Naive thymus-derived CD8-positive, alpha-beta T cell (primary cell): ENCODE measurements at regions not wholly inside any gene's neighbourhood (a gene's known extent, or its start where the extent isn't known, plus 50 kb on each side); places are given as distances from the start of the nearest gene placed in this dataset.
A peak's percentile ranks its signal among the peaks of the same experiment; 100 is the strongest.
"Not testable (repeated sequence)": the region's sequence is repeated elsewhere in the genome, so short reads cannot be mapped to it uniquely, and the experiment has no call there.

Experiments
- ATAC-seq, 2 donors: fragments of 150-1000 bp; cut with Tn5 transposase in 1 of 2; sonication (Bioruptor Pico), chemical (Tn5 transposase) in 1 of 2; 1 replicate in 1 of 2; 2 replicates in 1 of 2; pipeline ENCODE4 v1.10.0; 2021; ENCODE audit warnings: mild to moderate bottlenecking in 2 of 2, moderate library complexity in 2 of 2
- POLR2A ChIA-PET: fragments of 350-600 bp; sonication (Branson Sonifier 250); formaldehyde crosslinking; loops from one replicate; lab custom pipeline; 2021; ENCODE audit warnings: antibody characterized with exemption; lab: Charles Lee
- DNase-seq, 10 donors: peaks; one replicate each; pipeline versions ENCODE4 v3.0.0 to v3.0.0-alpha.2; 2020 to 2022
- H3K27ac Mint-ChIP-seq, 10 donors: one replicate each; pipeline ENCODE4 v1.8.0; 2020 to 2022; ENCODE audit warnings: mild to moderate bottlenecking in 10 of 10, mixed read lengths in 10 of 10, moderate library complexity in 4 of 10, inconsistent platforms in 1 of 10
- H3K27me3 Mint-ChIP-seq, 5 donors: one replicate each; pipeline ENCODE4 v1.8.0; 2021 to 2022; ENCODE audit warnings: mixed read lengths in 5 of 5
- H3K36me3 Mint-ChIP-seq, 3 donors: one replicate each; pipeline ENCODE4 v1.8.0; 2020 to 2022; ENCODE audit warnings: mixed read lengths in 3 of 3, mild to moderate bottlenecking in 2 of 3, inconsistent platforms in 1 of 3
- H3K4me1 Mint-ChIP-seq, 4 donors: one replicate each; pipeline ENCODE4 v1.8.0; 2021 to 2022; ENCODE audit warnings: mixed read lengths in 4 of 4
- H3K4me3 Mint-ChIP-seq, 10 donors: one replicate each; pipeline ENCODE4 v1.8.0; 2020 to 2022; ENCODE audit warnings: mild to moderate bottlenecking in 10 of 10, mixed read lengths in 10 of 10, moderate library complexity in 6 of 10, inconsistent platforms in 1 of 10
- H3K9me3 Mint-ChIP-seq, 9 donors: one replicate each; pipeline ENCODE4 v1.8.0; 2020 to 2022; ENCODE audit warnings: mixed read lengths in 9 of 9, mild to moderate bottlenecking in 3 of 9, inconsistent platforms in 1 of 9, moderate library complexity in 1 of 9

- Mint-ChIP-seq H3K9me3 (peaks cover 0 to 11% (median 5%) of the 10 kb centered on the region in 9 donors), H3K4me3 (no peak overlapping the region), H3K27me3 (peaks cover 0 to 19% (median 5%) of the 10 kb centered on the region in 5 donors), H3K4me1 (no peaks in the 10 kb centered on the region), H3K27ac (no peak overlapping the region), H3K36me3 (peaks cover 0 to 4% (median 0%) of the 10 kb centered on the region in 3 donors)
- POLR2A ChIA-PET = no interaction called here
- DNase-seq (no peak), ATAC-seq (no peak)
Measured at GRCh38 chr10:80719935-80720334, 182.2 kb downstream of the SH2D4B start.

GRCh38 chr10:80720549-80720948, 182.8 kb downstream of the SH2D4B start:
- POLR2A ChIA-PET = interaction anchor here (0.5 kb wide), 1 partner anchor 284 kb away, joined by 3 read pairs; no protein-coding TSS in a partner anchor

DNA sequence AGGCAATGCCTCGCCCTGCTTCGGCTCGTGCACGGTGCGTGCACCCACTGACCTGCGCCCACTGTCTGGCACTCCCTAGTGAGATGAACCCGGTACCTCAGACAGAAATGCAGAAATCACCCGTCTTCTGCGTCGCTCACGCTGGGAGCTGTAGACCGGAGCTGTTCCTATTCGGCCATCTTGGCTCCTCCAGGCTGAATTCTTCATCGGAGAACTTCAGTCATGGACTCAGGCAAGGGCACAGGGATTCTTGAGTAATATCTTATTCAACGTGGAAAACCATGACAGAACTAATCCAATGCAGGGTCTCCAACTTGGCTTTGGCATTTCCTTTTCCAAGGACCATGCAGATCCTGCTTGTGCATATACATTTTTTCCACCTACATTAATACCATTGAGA, 190.7 kb downstream of the SH2D4B start:
- H3K36me3 Mint-ChIP-seq, H3K27ac Mint-ChIP-seq, POLR2A ChIA-PET, ATAC-seq, DNase-seq, H3K9me3 Mint-ChIP-seq, H3K4me1 Mint-ChIP-seq, H3K4me3 Mint-ChIP-seq: not testable (repeated sequence)
- peaks cover 0 to 39% (median 29%) of the 10 kb centered on the region in 5 donors for H3K27me3 Mint-ChIP-seq

More at GRCh38 chr10:80720549-80720948, 182.8 kb downstream of the SH2D4B start:
- ATAC-seq (no peak), DNase-seq (no peak)
- Mint-ChIP-seq H3K4me1 (no peaks in the 10 kb centered on the region), H3K9me3 (peaks cover 0 to 11% (median 5%) of the 10 kb centered on the region in 9 donors), H3K27me3 (peaks cover 0 to 16% (median 4%) of the 10 kb centered on the region in 5 donors), H3K36me3 (peaks cover 0 to 4% (median 0%) of the 10 kb centered on the region in 3 donors), H3K27ac (no peak overlapping the region), H3K4me3 (no peak overlapping the region)

DNA sequence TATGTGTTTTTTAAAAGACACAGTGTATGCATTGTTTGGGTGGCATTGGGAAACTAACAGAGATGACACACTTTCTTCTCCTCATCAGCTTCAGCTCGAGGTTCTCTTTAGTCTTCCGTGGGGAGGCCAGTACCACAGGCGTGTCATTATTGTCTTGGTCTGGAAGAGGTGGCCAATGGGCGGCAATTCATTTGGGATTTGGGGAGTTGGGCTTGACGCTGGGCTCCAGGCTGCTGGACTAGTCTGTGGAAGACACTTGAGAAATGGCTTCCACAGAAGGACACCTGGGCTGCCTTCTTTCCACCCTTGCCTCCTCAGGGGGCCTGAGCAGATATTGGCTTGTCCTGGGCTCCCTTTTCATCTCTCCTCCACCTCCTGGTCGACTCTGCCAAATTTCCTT, 192.2 kb downstream of the SH2D4B start:
- DNase-seq (no peak), ATAC-seq (no peak)
- no peak overlapping the region for H3K4me3 Mint-ChIP-seq
- H3K27ac Mint-ChIP-seq = no peak overlapping the region
- H3K27me3 Mint-ChIP-seq = peaks cover 0 to 39% (median 33%) of the 10 kb centered on the region in 5 donors
- no peaks in the 10 kb centered on the region for H3K9me3 Mint-ChIP-seq
- no peaks in the 10 kb centered on the region for H3K4me1 Mint-ChIP-seq
- POLR2A ChIA-PET = no interaction called here
- no peaks in the 10 kb centered on the region for H3K36me3 Mint-ChIP-seq

- H3K27ac Mint-ChIP-seq = no peak overlapping the region
- ATAC-seq (no peak), DNase-seq (no peak)
- H3K9me3 Mint-ChIP-seq = no peaks in the 10 kb centered on the region
- POLR2A ChIA-PET = no interaction called here
- H3K36me3 Mint-ChIP-seq = no peaks in the 10 kb centered on the region
- H3K4me3 Mint-ChIP-seq = no peak overlapping the region
- no peaks in the 10 kb centered on the region for H3K4me1 Mint-ChIP-seq
- H3K27me3 Mint-ChIP-seq = peaks cover 0 to 39% (median 33%) of the 10 kb centered on the region in 5 donors
Measured at GRCh38 chr10:80730522-80730921, 192.8 kb downstream of the SH2D4B start.

GRCh38 chr10:80734589-80734988, 196.9 kb downstream of the SH2D4B start:
- Mint-ChIP-seq H3K27ac (no peak overlapping the region), H3K36me3 (no peaks in the 10 kb centered on the region), H3K9me3 (no peaks in the 10 kb centered on the region), H3K4me1 (no peaks in the 10 kb centered on the region), H3K4me3 (no peak overlapping the region), H3K27me3 (peaks cover 2 to 36% (median 22%) of the 10 kb centered on the region in 5 donors)
- POLR2A ChIA-PET = no interaction called here
- ATAC-seq (no peak), DNase-seq (no peak)

DNA sequence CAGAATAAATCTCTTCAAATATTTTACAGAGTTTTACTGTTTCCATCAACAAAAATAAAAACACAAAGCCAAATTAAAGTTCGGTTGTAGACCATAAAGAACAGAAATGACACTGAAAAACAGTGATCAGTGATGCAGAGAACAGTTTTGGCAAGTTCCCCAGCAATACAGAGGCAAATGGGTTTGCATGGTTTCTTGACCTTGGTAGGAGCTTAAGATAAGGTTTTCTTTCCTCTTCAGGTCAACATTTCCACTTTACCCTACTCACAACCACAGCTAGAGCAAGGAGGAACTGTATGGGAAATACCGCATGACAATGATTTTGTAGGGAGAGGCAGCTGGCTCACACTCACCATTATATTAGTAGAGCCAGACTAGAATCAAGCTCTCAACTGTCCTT, 199.5 kb downstream of the SH2D4B start:
- DNase-seq (no peak), ATAC-seq (no peak)
- POLR2A ChIA-PET = no interaction called here
- H3K36me3 Mint-ChIP-seq = no peaks in the 10 kb centered on the region
- H3K27me3 Mint-ChIP-seq = peaks cover 7 to 37% (median 23%) of the 10 kb centered on the region in 5 donors
- no peak overlapping the region for H3K4me3 Mint-ChIP-seq
- no peaks in the 10 kb centered on the region for H3K9me3 Mint-ChIP-seq
- no peak overlapping the region for H3K27ac Mint-ChIP-seq
- no peaks in the 10 kb centered on the region for H3K4me1 Mint-ChIP-seq

- POLR2A ChIA-PET = no interaction called here
- DNase-seq (no peak), ATAC-seq (no peak)
- Mint-ChIP-seq H3K4me3 (no peak overlapping the region), H3K4me1 (no peaks in the 10 kb centered on the region), H3K36me3 (no peaks in the 10 kb centered on the region), H3K9me3 (no peaks in the 10 kb centered on the region), H3K27me3 (peaks cover 7 to 36% (median 13%) of the 10 kb centered on the region in 5 donors), H3K27ac (no peak overlapping the region)
Measured at GRCh38 chr10:80739328-80739727, 201.6 kb downstream of the SH2D4B start.

GRCh38 chr10:80739963-80740715, 202.4 kb downstream of the SH2D4B start:
- H3K27ac Mint-ChIP-seq = peak overlapping the region in 1 of 10 donors; percentile 19
- no peak for ATAC-seq
- no peak for DNase-seq
- H3K4me1 Mint-ChIP-seq = no peaks in the 10 kb centered on the region
- peaks cover 7 to 36% (median 13%) of the 10 kb centered on the region in 5 donors for H3K27me3 Mint-ChIP-seq
- H3K36me3 Mint-ChIP-seq = no peaks in the 10 kb centered on the region
- H3K4me3 Mint-ChIP-seq = no peak overlapping the region
- POLR2A ChIA-PET = no interaction called here
- H3K9me3 Mint-ChIP-seq = no peaks in the 10 kb centered on the region

GRCh38 chr10:80741278-80741677, 203.6 kb downstream of the SH2D4B start:
- no peak for ATAC-seq
- Mint-ChIP-seq H3K4me1 (no peaks in the 10 kb centered on the region), H3K4me3 (no peak overlapping the region), H3K9me3 (no peaks in the 10 kb centered on the region), H3K36me3 (no peaks in the 10 kb centered on the region), H3K27ac (no peak overlapping the region), H3K27me3 (peaks cover 7 to 42% (median 13%) of the 10 kb centered on the region in 5 donors)
- DNase-seq = no peak
- POLR2A ChIA-PET = no interaction called here

- DNase-seq (no peak), ATAC-seq (no peak)
- H3K36me3 Mint-ChIP-seq = no peaks in the 10 kb centered on the region
- H3K27me3 Mint-ChIP-seq = peaks cover 5 to 36% (median 10%) of the 10 kb centered on the region in 5 donors
- POLR2A ChIA-PET = no interaction called here
- H3K9me3 Mint-ChIP-seq = peaks cover 0 to 10% (median 0%) of the 10 kb centered on the region in 9 donors
- H3K4me3 Mint-ChIP-seq = no peak overlapping the region
- H3K4me1 Mint-ChIP-seq = no peaks in the 10 kb centered on the region
- no peak overlapping the region for H3K27ac Mint-ChIP-seq
Measured at GRCh38 chr10:80750268-80750667, 212.6 kb downstream of the SH2D4B start.

DNA sequence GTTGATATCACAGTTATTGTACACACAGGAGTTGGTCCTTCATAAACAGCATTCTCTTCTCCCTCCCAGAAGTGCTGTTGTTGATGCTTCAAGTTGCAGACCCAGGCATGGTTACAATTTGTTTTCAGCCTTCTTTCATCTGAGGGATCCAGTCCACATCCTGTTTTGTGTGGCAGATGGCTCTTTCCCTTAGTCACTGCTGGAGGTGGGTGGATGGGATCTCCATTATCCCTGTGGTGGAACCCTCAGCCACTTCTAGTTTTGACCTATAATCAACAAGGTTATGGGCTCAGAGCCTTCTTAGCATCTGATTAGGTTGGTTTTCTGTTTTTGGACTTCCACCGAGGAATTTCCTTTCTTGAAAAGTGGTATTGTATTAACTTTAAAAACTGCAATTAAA, 214.2 kb downstream of the SH2D4B start:
- no peak for DNase-seq
- ATAC-seq = no peak
- H3K27ac Mint-ChIP-seq = no peak overlapping the region
- H3K9me3 Mint-ChIP-seq = peaks cover 0 to 10% (median 0%) of the 10 kb centered on the region in 9 donors
- H3K27me3 Mint-ChIP-seq = peaks cover 5 to 29% (median 11%) of the 10 kb centered on the region in 5 donors
- POLR2A ChIA-PET = no interaction called here
- no peak overlapping the region for H3K4me3 Mint-ChIP-seq
- H3K4me1 Mint-ChIP-seq = no peaks in the 10 kb centered on the region
- H3K36me3 Mint-ChIP-seq = no peaks in the 10 kb centered on the region

GRCh38 chr10:80753612-80754011, 215.9 kb downstream of the SH2D4B start:
- no peak overlapping the region for H3K4me3 Mint-ChIP-seq
- peak overlapping the region in 1 of 10 donors; percentile 45 for H3K27ac Mint-ChIP-seq
- ATAC-seq (no peak), DNase-seq (no peak)
- peaks cover 5 to 22% (median 11%) of the 10 kb centered on the region in 5 donors for H3K27me3 Mint-ChIP-seq
- H3K36me3 Mint-ChIP-seq = no peaks in the 10 kb centered on the region
- POLR2A ChIA-PET = no interaction called here
- H3K9me3 Mint-ChIP-seq = peaks cover 0 to 10% (median 0%) of the 10 kb centered on the region in 9 donors
- no peaks in the 10 kb centered on the region for H3K4me1 Mint-ChIP-seq
